H9 (cell line): ENCODE measurements at regions not wholly inside any gene's neighbourhood (a gene's known extent, or its start where the extent isn't known, plus 50 kb on each side); places are given as distances from the start of the nearest gene placed in this dataset.

Experiments used
- DNase-seq: peaks from one replicate; pipeline ENCODE4 v3.0.0-alpha.2; 2017
- H2AFZ ChIP-seq: one replicate; pipeline ENCODE4 v1.6.1; 2013; ENCODE audit warnings: mild to moderate bottlenecking, low read length, control low read depth, moderate library complexity
- H2AK5ac ChIP-seq: 2 replicates; pipeline ENCODE4 v1.6.1; 2013; ENCODE audit warnings: low read length, control low read depth, mixed read lengths; ENCODE audit not compliant: insufficient read length
- H2BK120ac ChIP-seq: one replicate; pipeline ENCODE4 v1.6.1; 2013; ENCODE audit warnings: low read depth, mild to moderate bottlenecking, low read length, control low read depth, inconsistent platforms; ENCODE audit not compliant: poor library complexity, severe bottlenecking
- H2BK12ac ChIP-seq: 2 replicates; pipeline ENCODE4 v1.6.1; 2013; ENCODE audit warnings: low read length, control low read depth, mixed read lengths, low read depth; ENCODE audit not compliant: insufficient read length
- H2BK15ac ChIP-seq: 2 replicates; pipeline ENCODE4 v1.6.1; 2013; ENCODE audit warnings: low read depth, low read length, control low read depth
- H2BK20ac ChIP-seq: one replicate; pipeline ENCODE4 v1.6.1; 2013; ENCODE audit warnings: low read depth, mild to moderate bottlenecking, low read length, control low read depth, inconsistent platforms; ENCODE audit not compliant: poor library complexity, severe bottlenecking
- H2BK5ac ChIP-seq: 2 replicates; pipeline ENCODE4 v1.6.1; 2013; ENCODE audit warnings: low read length, control low read depth, mixed read lengths; ENCODE audit not compliant: insufficient read length
- H3K14ac ChIP-seq: 2 replicates; pipeline ENCODE4 v1.6.1; 2013; ENCODE audit warnings: low read length, control low read depth; ENCODE audit not compliant: insufficient read depth
- H3K18ac ChIP-seq: 2 replicates; pipeline ENCODE4 v1.6.1; 2013; ENCODE audit warnings: low read depth, mild to moderate bottlenecking, mixed read lengths, low read length, control low read depth; ENCODE audit not compliant: insufficient read length
- H3K23ac ChIP-seq: 2 replicates; pipeline ENCODE4 v1.6.1; 2013; ENCODE audit warnings: low read length, control low read depth, mixed read lengths, low read depth; ENCODE audit not compliant: insufficient read length
- H3K23me2 ChIP-seq: 2 replicates; pipeline ENCODE4 v1.6.1; 2013; ENCODE audit warnings: low read depth, mild to moderate bottlenecking, mixed read lengths, low read length, control low read depth; ENCODE audit not compliant: insufficient read length, poor library complexity, severe bottlenecking
- H3K27ac ChIP-seq: 2 replicates; pipeline ENCODE4 v1.5.1; 2013; ENCODE audit warnings: low read length, control low read depth, mixed read lengths, low read depth; ENCODE audit not compliant: insufficient read length
- H3K27me3 ChIP-seq: 2 replicates; pipeline ENCODE4 v1.6.1; 2013; ENCODE audit warnings: low read length, control low read depth, inconsistent platforms; ENCODE audit not compliant: insufficient read depth
- H3K4ac ChIP-seq: 2 replicates; pipeline ENCODE4 v1.6.1; 2013; ENCODE audit warnings: low read depth, mild to moderate bottlenecking, control low read depth, inconsistent platforms, low read length, moderate library complexity
- H3K4me1 ChIP-seq: 2 replicates; pipeline ENCODE4 v1.6.1; 2013; ENCODE audit warnings: low read length, control low read depth, inconsistent platforms; ENCODE audit not compliant: insufficient read depth
- H3K4me2 ChIP-seq: 2 replicates; pipeline ENCODE4 v1.6.1; 2013; ENCODE audit warnings: low read length, control low read depth, mixed read lengths; ENCODE audit not compliant: insufficient read length, insufficient read depth
- H3K56ac ChIP-seq: 2 replicates; pipeline ENCODE4 v1.6.1; 2013; ENCODE audit warnings: low read depth, mild to moderate bottlenecking, mixed read lengths, low read length, control low read depth; ENCODE audit not compliant: insufficient read length
- H3K79me1 ChIP-seq: 2 replicates; pipeline ENCODE4 v1.6.1; 2013; ENCODE audit warnings: low read depth, mild to moderate bottlenecking, moderate library complexity, low read length, control low read depth, inconsistent platforms; ENCODE audit not compliant: insufficient read depth, poor library complexity, severe bottlenecking
- H3K79me2 ChIP-seq: 2 replicates; pipeline ENCODE4 v1.6.1; 2013; ENCODE audit warnings: low read length, control low read depth, inconsistent platforms; ENCODE audit not compliant: insufficient read depth
- H3K9ac ChIP-seq: 2 replicates; pipeline ENCODE4 v1.6.1; 2013; ENCODE audit warnings: low read length, control low read depth, mixed read lengths; ENCODE audit not compliant: insufficient read length; ENCODE audit errors: extremely low read depth
- H3K9me3 ChIP-seq: one replicate; pipeline ENCODE4 v1.6.1; 2013; ENCODE audit warnings: low read depth, low read length, inconsistent platforms; ENCODE audit not compliant: control insufficient read depth
- H3T11ph ChIP-seq: one replicate; pipeline ENCODE4 v1.6.1; 2013; ENCODE audit warnings: mild to moderate bottlenecking, low read length, control low read depth, inconsistent platforms
- H4K20me1 ChIP-seq: one replicate; pipeline ENCODE4 v1.6.1; 2013; ENCODE audit not compliant: control insufficient read depth, insufficient read length, insufficient read depth
- H4K5ac ChIP-seq: 2 replicates; pipeline ENCODE4 v1.6.1; 2013; ENCODE audit warnings: low read depth, mild to moderate bottlenecking, mixed read lengths, low read length, control low read depth; ENCODE audit not compliant: insufficient read length
- H4K8ac ChIP-seq: replicated peaks from 2 replicates; pipeline ENCODE4 v1.6.1; 2013; ENCODE audit warnings: low read length, control low read depth, mixed read lengths, low read depth; ENCODE audit not compliant: insufficient read length
- H4K91ac ChIP-seq: 2 replicates; pipeline ENCODE4 v1.6.1; 2013; ENCODE audit warnings: low read depth, mild to moderate bottlenecking, moderate library complexity, mixed read lengths, low read length, control low read depth; ENCODE audit not compliant: insufficient read length
- H3K27ac Mint-ChIP-seq, 3 experiments: 2 replicates in 2 of 3; 3 replicates in 1 of 3; pipeline ENCODE4 v1.8.0; 2020 to 2021; ENCODE audit warnings: mixed read lengths in 3 of 3, mild to moderate bottlenecking in 1 of 3, moderate library complexity in 1 of 3
- H3K27me3 Mint-ChIP-seq: 2 replicates; pipeline ENCODE4 v1.8.0; 2021; ENCODE audit warnings: low read depth, mild to moderate bottlenecking, moderate library complexity, mixed read lengths
- H3K36me3 Mint-ChIP-seq, 3 experiments: 2 replicates in 2 of 3; 3 replicates in 1 of 3; pipeline ENCODE4 v1.8.0; 2020 to 2021; ENCODE audit warnings: low read depth in 3 of 3, mixed read lengths in 3 of 3; ENCODE audit not compliant: insufficient read depth in 1 of 3
- H3K4me1 Mint-ChIP-seq, 2 experiments: 2 replicates each; pipeline ENCODE4 v1.8.0; 2020; ENCODE audit warnings: mixed read lengths in 2 of 2
- H3K4me3 Mint-ChIP-seq, 2 experiments: 2 replicates in 1 of 2; 3 replicates in 1 of 2; pipeline ENCODE4 v1.8.0; 2020 to 2021; ENCODE audit warnings: mild to moderate bottlenecking in 2 of 2, mixed read lengths in 2 of 2, moderate library complexity in 1 of 2
- H3K9me3 Mint-ChIP-seq, 2 experiments: 2 replicates in 1 of 2; 3 replicates in 1 of 2; pipeline ENCODE4 v1.8.0; 2020; ENCODE audit warnings: mild to moderate bottlenecking in 2 of 2, mixed read lengths in 2 of 2, moderate library complexity in 1 of 2
- CTCF ChIP-seq: fragments of 200-600 bp; sonication (generic); conservative IDR thresholded peaks from 3 replicates; pipeline ENCODE4 v1.8.0; 2021; ENCODE audit warnings: antibody characterized with exemption, mild to moderate bottlenecking
- WGBS: extraction: QIAGEN DNeasy Blood & Tissue Kit; methylation state at CpG from one replicate; pipeline ENCODE4 v1.1.7; 2013; ENCODE audit warnings: missing lambda C conversion rate, low lambda C conversion rate, mixed read lengths; ENCODE audit not compliant: insufficient read length; ENCODE audit errors: extremely low coverage; 5-methylcytosine and 5-hydroxymethylcytosine counted together

- Histone ChIP-seq H3K4me2 (no peak overlapping the region), H3K79me1 (no peaks in the 10 kb centered on the region), H4K5ac (no peak overlapping the region), H2BK15ac (no peak overlapping the region), H3K23me2 (no peaks in the 10 kb centered on the region), H3K9ac (no peak overlapping the region), H4K8ac (no peak overlapping the region), H2AFZ (peak overlapping the region; percentile 7), H3T11ph (no peak overlapping the region), H3K27ac (no peak overlapping the region), H3K27me3 (no peaks in the 10 kb centered on the region), H3K56ac (no peak overlapping the region), H2BK20ac (no peak overlapping the region), H4K91ac (no peak overlapping the region), H2BK120ac (no peak overlapping the region), H2AK5ac (no peak overlapping the region), H3K9me3 (no peaks in the 10 kb centered on the region), H3K18ac (no peak overlapping the region), H3K79me2 (no peaks in the 10 kb centered on the region), H2BK12ac (no peak overlapping the region), H4K20me1 (no peaks in the 10 kb centered on the region), H3K23ac (no peak overlapping the region), H3K4ac (no peak overlapping the region), H3K14ac (no peak overlapping the region), H2BK5ac (no peak overlapping the region), H3K4me1 (no peaks in the 10 kb centered on the region)
- DNase-seq = peak; percentile 30
- WGBS = no CpG with 5 or more reads among the region's 11 CpGs
- no peaks in the 10 kb centered on the region for H3K27me3 Mint-ChIP-seq
- no peak; the same call in 2 of the 3 replicates for TF ChIP-seq CTCF
- peaks cover 14 to 37% (median 24%) of the 10 kb centered on the region in 3 experiments; a peak in 6 of 7 replicates for H3K36me3 Mint-ChIP-seq
- H3K4me3 Mint-ChIP-seq = no peak overlapping the region
- H3K27ac Mint-ChIP-seq = peak overlapping the region; percentile 39 to 92 (median 52); a peak in 4 of 7 replicates
- H3K9me3 Mint-ChIP-seq = peaks cover 12 to 31% of the 10 kb centered on the region in 2 experiments
- peaks cover 21 to 36% of the 10 kb centered on the region in 2 experiments for H3K4me1 Mint-ChIP-seq
Measured at GRCh38 chr21:28089599-28090441, 902.9 kb downstream of the LTN1 start.
